ENCODE measurements at regions not wholly inside any gene's neighbourhood (a gene's known extent, or its start where the extent isn't known, plus 50 kb on each side); places are given as distances from the start of the nearest gene placed in this dataset.

GRCh38 chr5:143646961-143647360 lies 165.0 kb upstream of the HMHB1 start:
- in situ Hi-C loops (cut with MboI) (no loop called here), intact Hi-C loops (cut with micrococcal nuclease) (no loop called here)
- 2% methylated on average over 14 of the region's 14 CpGs for WGBS (ENCODE audit: insufficient coverage, low coverage, missing lambda C conversion rate)
- FAIRE-seq (no peak), ATAC-seq (no peak), DNase-seq (ENCODE audit: extremely low read depth in 1 of 4, low spot score in 3 of 4) (no peak)
- no TSS peak for BruUV-seq (replicated peaks)
- Histone ChIP-seq H3K9ac (ENCODE audit: insufficient read depth in 1 of 2, low read depth in 2 of 2, low read length in 2 of 2) (no peak overlapping the region; a peak in 1 of 4 replicates), H3K9me1 (ENCODE audit: control insufficient read depth, insufficient read depth, low read length) (no peaks in the 10 kb centered on the region), H3K9me3 (replicated peaks; ENCODE audit: control insufficient read depth, insufficient read depth, low read depth, low read length) (no peaks in the 10 kb centered on the region), H4K20me1 (replicated peaks; ENCODE audit: control insufficient read depth, insufficient read depth, low read length) (no peaks in the 10 kb centered on the region), H3K4me2 (ENCODE audit: insufficient read depth, low read length) (no peak overlapping the region), H2AFZ (ENCODE audit: low read depth, low read length) (no peak overlapping the region), H3K4me1 (replicated peaks in 1 of 2; ENCODE audit: control insufficient read depth in 2 of 2, insufficient read depth in 2 of 2, low read length in 2 of 2) (no peaks in the 10 kb centered on the region), H3K4me3 (no peak overlapping the region), H3K36me3 (ENCODE audit: control insufficient read depth, insufficient read depth, low read length) (no peaks in the 10 kb centered on the region), H3K79me2 (ENCODE audit: control insufficient read depth, insufficient read depth, low read length) (no peaks in the 10 kb centered on the region), H3K27ac (ENCODE audit: extremely low read depth, low read depth, low read length) (no peak overlapping the region), H3K27me3 (ENCODE audit: control insufficient read depth in 2 of 2, insufficient read depth in 2 of 2, low read length in 2 of 2) (no peaks in the 10 kb centered on the region)
- CTCF ChIA-PET (ENCODE audit: low intra/inter-chr PET ratio) = no interaction called here
- POLR2A ChIA-PET = no interaction called here
- TF ChIP-seq ARID1B (IDR thresholded peaks at IDR 0.05) (no peak), TSHZ1 (CRISPR knock-in tag; IDR thresholded peaks at IDR 0.05) (no peak), IRF9 (tag; IDR thresholded peaks at IDR 0.05) (no peak), ZBTB40 (IDR thresholded peaks at IDR 0.05) (no peak), ZBTB40 (CRISPR knock-in tag; IDR thresholded peaks at IDR 0.05) (no peak), ZNF79 (CRISPR knock-in tag; IDR thresholded peaks at IDR 0.05; ENCODE audit: low read depth) (no peak), CTBP1 (IDR thresholded peaks at IDR 0.05; ENCODE audit: borderline replicate concordance) (no peak), BACH1 (tag; IDR thresholded peaks at IDR 0.05) (no peak)

Data from K562 (cell line).